ENCODE measurements at regions not wholly inside any gene's neighbourhood (a gene's known extent, or its start where the extent isn't known, plus 50 kb on each side); places are given as distances from the start of the nearest gene placed in this dataset.

DNA sequence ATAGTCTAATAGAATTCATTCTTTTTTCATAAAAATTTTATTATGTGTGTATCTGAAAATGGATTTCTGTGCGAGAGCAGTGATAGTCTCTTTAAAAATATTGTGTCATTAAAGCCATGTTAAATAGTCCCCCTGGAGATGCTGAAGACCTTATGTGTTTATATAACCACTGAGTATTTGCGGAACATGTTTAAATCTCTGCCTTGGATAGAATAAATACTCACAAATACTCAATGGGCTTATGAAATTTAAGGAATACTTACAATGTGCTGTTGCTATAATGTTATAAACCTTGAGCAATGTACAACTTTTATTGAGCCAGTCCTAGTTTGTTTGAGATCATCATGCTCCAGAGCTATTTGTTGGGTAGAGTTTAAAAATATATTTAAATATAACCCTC, 226.0 kb downstream of the SNAPC1 start:
- Histone ChIP-seq H2BK5ac (ENCODE audit: low read depth, low read length, poor library complexity) (no peak overlapping the region), H3K4me1 (ENCODE audit: control insufficient read depth in 1 of 2, insufficient read depth in 2 of 2, low read length in 2 of 2) (no peaks in the 10 kb centered on the region), H3K23ac (ENCODE audit: low read length) (no peak overlapping the region), H3K36me3 (ENCODE audit: control insufficient read depth in 1 of 2, insufficient read depth in 2 of 2, low read length in 2 of 2) (no peaks in the 10 kb centered on the region), H3K9me3 (ENCODE audit: insufficient read depth, low read depth, low read length) (no peaks in the 10 kb centered on the region), H3K27ac (ENCODE audit: low read depth, low read length) (no peak overlapping the region), H2AFZ (ENCODE audit: insufficient read depth, low read length, poor library complexity) (no peak overlapping the region), H4K91ac (ENCODE audit: low read depth, low read length) (no peak overlapping the region), H3K27me3 (ENCODE audit: insufficient read depth, low read length) (no peaks in the 10 kb centered on the region), H4K12ac (ENCODE audit: low read depth, low read length) (no peak overlapping the region), H2AK5ac (ENCODE audit: low read length) (no peak overlapping the region), H2BK120ac (ENCODE audit: insufficient read depth, low read length, poor library complexity) (no peak overlapping the region), H3K4me2 (ENCODE audit: low read length) (no peak overlapping the region), H3K4ac (ENCODE audit: low read depth, low read length) (no peak overlapping the region), H2BK12ac (ENCODE audit: low read length) (no peak overlapping the region), H4K8ac (ENCODE audit: low read depth, low read length) (no peak overlapping the region), H3K9ac (ENCODE audit: low read length) (no peak overlapping the region), H3K18ac (ENCODE audit: low read length) (no peak overlapping the region), H3K79me2 (ENCODE audit: control insufficient read depth, insufficient read depth, low read length, poor library complexity) (no peaks in the 10 kb centered on the region), H3K4me3 (ENCODE audit: low read depth, low read length) (no peak overlapping the region), H3K14ac (ENCODE audit: low read length) (no peak overlapping the region), H3K79me1 (ENCODE audit: low read length) (no peaks in the 10 kb centered on the region)
- DNase-seq: no peak
- no CpG with 5 or more reads among the region's 2 CpGs for WGBS (ENCODE audit: extremely low coverage, insufficient coverage, insufficient read length)

DNA sequence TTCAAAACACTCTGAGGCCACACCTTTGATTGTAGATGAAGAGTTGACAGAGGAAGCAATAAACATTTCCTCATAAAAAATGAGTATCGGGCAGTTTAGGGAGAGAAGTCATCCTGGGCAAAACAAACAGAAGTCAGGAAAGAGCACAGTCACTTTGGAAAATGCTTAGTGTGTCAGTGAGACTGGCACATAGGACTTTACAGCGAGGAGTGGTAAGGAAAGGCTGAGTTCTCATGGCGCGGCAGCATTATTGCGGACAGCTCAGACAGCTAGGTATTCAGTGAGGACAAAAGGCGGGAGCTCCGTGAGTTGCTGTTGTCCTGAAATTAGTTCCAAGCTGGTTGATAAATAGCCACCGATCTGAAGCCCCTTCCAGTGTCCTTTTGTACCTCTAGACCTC, 229.9 kb downstream of the SNAPC1 start:
- no peak overlapping the region for H4K91ac ChIP-seq (ENCODE audit: low read depth, low read length)
- H2BK120ac ChIP-seq (ENCODE audit: insufficient read depth, low read length, poor library complexity): no peak overlapping the region
- H3K9me3 ChIP-seq (ENCODE audit: insufficient read depth, low read depth, low read length): no peaks in the 10 kb centered on the region
- H3K4me1 ChIP-seq (ENCODE audit: control insufficient read depth in 1 of 2, insufficient read depth in 2 of 2, low read length in 2 of 2): no peaks in the 10 kb centered on the region
- H4K12ac ChIP-seq (ENCODE audit: low read depth, low read length): no peak overlapping the region
- peak in 1 of 2 donors; percentile 18 for DNase-seq
- H2BK12ac ChIP-seq (ENCODE audit: low read length): no peak overlapping the region
- no CpG with 5 or more reads among the region's 8 CpGs for WGBS (ENCODE audit: extremely low coverage, insufficient coverage, insufficient read length)
- H3K27me3 ChIP-seq (ENCODE audit: insufficient read depth, low read length): no peaks in the 10 kb centered on the region
- H2BK5ac ChIP-seq (ENCODE audit: low read depth, low read length, poor library complexity): no peak overlapping the region
- no peak overlapping the region for H3K9ac ChIP-seq (ENCODE audit: low read length)
- no peak overlapping the region for H3K4me3 ChIP-seq (ENCODE audit: low read depth, low read length)
- no peak overlapping the region for H3K27ac ChIP-seq (ENCODE audit: low read depth, low read length)
- no peak overlapping the region for H3K14ac ChIP-seq (ENCODE audit: low read length)
- no peak overlapping the region for H4K8ac ChIP-seq (ENCODE audit: low read depth, low read length)
- no peaks in the 10 kb centered on the region for H3K36me3 ChIP-seq (ENCODE audit: control insufficient read depth in 1 of 2, insufficient read depth in 2 of 2, low read length in 2 of 2)
- no peak overlapping the region for H3K18ac ChIP-seq (ENCODE audit: low read length)
- H3K79me2 ChIP-seq (ENCODE audit: control insufficient read depth, insufficient read depth, low read length, poor library complexity): no peaks in the 10 kb centered on the region
- H2AK5ac ChIP-seq (ENCODE audit: low read length): no peak overlapping the region
- no peak overlapping the region for H3K4ac ChIP-seq (ENCODE audit: low read depth, low read length)
- no peak overlapping the region for H3K23ac ChIP-seq (ENCODE audit: low read length)
- no peak overlapping the region for H3K4me2 ChIP-seq (ENCODE audit: low read length)
- H2AFZ ChIP-seq (ENCODE audit: insufficient read depth, low read length, poor library complexity): no peak overlapping the region
- H3K79me1 ChIP-seq (ENCODE audit: low read length): no peaks in the 10 kb centered on the region

DNA sequence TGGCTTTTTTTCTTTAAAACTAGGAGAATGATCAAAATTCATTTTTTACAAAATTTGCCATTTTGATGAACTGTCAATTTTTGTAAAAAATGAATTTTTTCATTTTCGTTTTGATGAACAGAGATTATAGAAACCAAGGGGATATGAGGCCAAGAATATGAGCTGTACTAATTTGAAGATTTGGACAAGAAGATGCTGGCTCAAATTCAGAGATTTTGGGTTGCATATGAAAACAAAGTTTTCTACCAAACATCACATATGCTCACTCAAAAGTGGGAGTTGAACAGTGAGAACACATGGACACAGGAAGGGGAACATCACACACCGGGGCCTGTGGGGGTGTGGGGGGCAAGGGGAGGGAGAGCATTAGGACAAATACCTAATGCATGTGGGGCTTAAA, 230.7 kb downstream of the SNAPC1 start:
- Histone ChIP-seq H3K79me2 (ENCODE audit: control insufficient read depth, insufficient read depth, low read length, poor library complexity) (no peaks in the 10 kb centered on the region), H3K4me2 (ENCODE audit: low read length) (no peak overlapping the region), H4K91ac (ENCODE audit: low read depth, low read length) (no peak overlapping the region), H3K4ac (ENCODE audit: low read depth, low read length) (no peak overlapping the region), H3K27me3 (ENCODE audit: insufficient read depth, low read length) (no peaks in the 10 kb centered on the region), H3K79me1 (ENCODE audit: low read length) (no peaks in the 10 kb centered on the region), H3K23ac (ENCODE audit: low read length) (no peak overlapping the region), H2AFZ (ENCODE audit: insufficient read depth, low read length, poor library complexity) (no peak overlapping the region), H3K14ac (ENCODE audit: low read length) (no peak overlapping the region), H3K4me3 (ENCODE audit: low read depth, low read length) (no peak overlapping the region), H2AK5ac (ENCODE audit: low read length) (no peak overlapping the region), H2BK5ac (ENCODE audit: low read depth, low read length, poor library complexity) (no peak overlapping the region), H3K4me1 (ENCODE audit: control insufficient read depth in 1 of 2, insufficient read depth in 2 of 2, low read length in 2 of 2) (no peaks in the 10 kb centered on the region), H3K27ac (ENCODE audit: low read depth, low read length) (no peak overlapping the region), H4K8ac (ENCODE audit: low read depth, low read length) (no peak overlapping the region), H3K9ac (ENCODE audit: low read length) (no peak overlapping the region), H3K18ac (ENCODE audit: low read length) (no peak overlapping the region), H4K12ac (ENCODE audit: low read depth, low read length) (no peak overlapping the region), H3K9me3 (ENCODE audit: insufficient read depth, low read depth, low read length) (no peaks in the 10 kb centered on the region), H2BK120ac (ENCODE audit: insufficient read depth, low read length, poor library complexity) (no peak overlapping the region), H3K36me3 (ENCODE audit: control insufficient read depth in 1 of 2, insufficient read depth in 2 of 2, low read length in 2 of 2) (no peaks in the 10 kb centered on the region), H2BK12ac (ENCODE audit: low read length) (no peak overlapping the region)
- no CpG with 5 or more reads among the region's 2 CpGs for WGBS (ENCODE audit: extremely low coverage, insufficient coverage, insufficient read length)
- no peak for DNase-seq

DNA sequence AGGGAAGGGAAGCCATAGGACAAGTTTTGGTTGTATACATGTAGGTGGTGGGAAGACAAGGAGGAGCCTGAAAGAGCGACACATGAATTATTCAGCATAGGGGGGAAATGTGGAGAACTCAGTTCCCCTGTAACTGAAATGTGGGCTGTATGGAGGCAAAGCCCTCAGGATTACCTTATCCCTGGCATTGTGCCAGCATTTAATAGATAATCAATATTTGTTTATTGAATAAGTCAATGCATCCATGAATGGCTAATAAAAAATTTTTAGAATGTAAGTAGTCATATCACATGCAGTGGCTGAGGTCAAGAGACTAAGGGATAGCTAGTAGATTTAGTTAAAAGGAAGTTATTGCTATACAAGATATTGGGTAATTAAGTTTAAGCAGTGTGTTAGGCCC, 232.4 kb downstream of the SNAPC1 start:
- Histone ChIP-seq H3K9ac (ENCODE audit: low read length) (no peak overlapping the region), H3K79me1 (ENCODE audit: low read length) (no peaks in the 10 kb centered on the region), H3K36me3 (ENCODE audit: control insufficient read depth in 1 of 2, insufficient read depth in 2 of 2, low read length in 2 of 2) (no peaks in the 10 kb centered on the region), H3K23ac (ENCODE audit: low read length) (no peak overlapping the region), H3K18ac (ENCODE audit: low read length) (no peak overlapping the region), H3K79me2 (ENCODE audit: control insufficient read depth, insufficient read depth, low read length, poor library complexity) (no peaks in the 10 kb centered on the region), H2AK5ac (ENCODE audit: low read length) (no peak overlapping the region), H2AFZ (ENCODE audit: insufficient read depth, low read length, poor library complexity) (no peak overlapping the region), H2BK12ac (ENCODE audit: low read length) (no peak overlapping the region), H3K14ac (ENCODE audit: low read length) (no peak overlapping the region), H3K4me1 (ENCODE audit: control insufficient read depth in 1 of 2, insufficient read depth in 2 of 2, low read length in 2 of 2) (no peaks in the 10 kb centered on the region), H4K8ac (ENCODE audit: low read depth, low read length) (no peak overlapping the region), H4K91ac (ENCODE audit: low read depth, low read length) (no peak overlapping the region), H2BK120ac (ENCODE audit: insufficient read depth, low read length, poor library complexity) (no peak overlapping the region), H3K9me3 (ENCODE audit: insufficient read depth, low read depth, low read length) (no peaks in the 10 kb centered on the region), H3K27me3 (ENCODE audit: insufficient read depth, low read length) (no peaks in the 10 kb centered on the region), H3K27ac (ENCODE audit: low read depth, low read length) (no peak overlapping the region), H2BK5ac (ENCODE audit: low read depth, low read length, poor library complexity) (no peak overlapping the region), H4K12ac (ENCODE audit: low read depth, low read length) (no peak overlapping the region), H3K4ac (ENCODE audit: low read depth, low read length) (no peak overlapping the region), H3K4me3 (ENCODE audit: low read depth, low read length) (no peak overlapping the region), H3K4me2 (ENCODE audit: low read length) (no peak overlapping the region)
- WGBS (ENCODE audit: extremely low coverage, insufficient coverage, insufficient read length): no CpG with 5 or more reads among the region's 1 CpG
- no peak for DNase-seq

Measured in trophoblast cell (in vitro differentiated cells and primary cell).